Aorta (tissue), 5 donors: ENCODE measurements at regions not wholly inside any gene's neighbourhood (a gene's known extent, or its start where the extent isn't known, plus 50 kb on each side); places are given as distances from the start of the nearest gene placed in this dataset.

ENCODE experiments used
- ATAC-seq: fragments of 200-7000 bp; cut with Tn5 transposase; one replicate; pipeline ENCODE4 v1.9.1; 2022; ENCODE audit warnings: moderate library complexity; ENCODE audit not compliant: low FRiP score
- DNase-seq, 2 donors: peaks; one replicate each; pipeline ENCODE4 v3.0.0-alpha.2; 2020
- H3K27ac ChIP-seq, 2 donors: one replicate each; pipeline ENCODE4 v1.5.1; 2013; ENCODE audit warnings: low read length in 2 of 2, mild to moderate bottlenecking in 2 of 2, moderate library complexity in 2 of 2, control low read depth in 1 of 2, inconsistent platforms in 1 of 2, low read depth in 1 of 2
- H3K27me3 ChIP-seq, 2 donors: one replicate each; pipeline ENCODE4 v1.6.1; 2013; ENCODE audit warnings: control low read depth in 1 of 2, low read length in 1 of 2, mild to moderate bottlenecking in 1 of 2, moderate library complexity in 1 of 2; ENCODE audit not compliant: insufficient read depth in 2 of 2, control insufficient read depth in 1 of 2
- H3K36me3 ChIP-seq, 2 donors: one replicate each; pipeline ENCODE4 v1.6.1; 2013; ENCODE audit warnings: control low read depth in 1 of 2, low read length in 1 of 2, mild to moderate bottlenecking in 1 of 2; ENCODE audit not compliant: insufficient read depth in 2 of 2, control insufficient read depth in 1 of 2
- H3K4me1 ChIP-seq, 2 donors: one replicate each; pipeline ENCODE4 v1.6.1; 2013; ENCODE audit warnings: low read length in 2 of 2, control low read depth in 1 of 2, mild to moderate bottlenecking in 1 of 2, moderate library complexity in 1 of 2; ENCODE audit not compliant: insufficient read depth in 2 of 2, control insufficient read depth in 1 of 2
- H3K4me3 ChIP-seq, 2 donors: one replicate each; pipeline ENCODE4 v1.5.1; 2013; ENCODE audit warnings: low read length in 2 of 2, control low read depth in 1 of 2, mild to moderate bottlenecking in 1 of 2
- H3K9me3 ChIP-seq: one replicate; pipeline ENCODE4 v1.6.1; 2013; ENCODE audit warnings: mild to moderate bottlenecking, low read length; ENCODE audit not compliant: control insufficient read depth
- WGBS, 2 donors: extraction: QIAGEN DNeasy Blood & Tissue Kit; methylation state at CpG; one replicate each; pipeline ENCODE4 v1.1.7; 2013; 5-methylcytosine and 5-hydroxymethylcytosine counted together
- intact Hi-C, 2 donors: fragments of 100-400 bp; cut with DNase I; formaldehyde crosslinking; loops; one replicate each; pipeline versions ENCODE4 v1.14.2 to v1.15.0; 2022
- donor health status: healthy with polysubstance abuse.
- donor health status: Bipolar disorder and iron deficiency.
- donor health status: DM: no; HTN: no; CAD: no.
- donor health status: DM: no; HTN: no; CAD: no.
- donor health status: DM: yes; HTN: yes; CAD: no.

GRCh38 chr2:11104794-11105660 lies 50.2 kb upstream of the SLC66A3 start:
- DNase-seq (no peak), ATAC-seq (peak; percentile 37)
- no peaks in the 10 kb centered on the region for H3K9me3 ChIP-seq
- H3K27ac ChIP-seq = no peak overlapping the region
- intact Hi-C loops = no loop called here
- H3K36me3 ChIP-seq = no peaks in the 10 kb centered on the region
- no peaks in the 10 kb centered on the region for H3K4me1 ChIP-seq
- 86% methylated on average over 34 of the region's 34 CpGs for WGBS, 2 donors
- no peaks in the 10 kb centered on the region for H3K27me3 ChIP-seq
- H3K4me3 ChIP-seq = no peak overlapping the region
